HEK293 (cell line): ENCODE measurements at regions not wholly inside any gene's neighbourhood (a gene's known extent, or its start where the extent isn't known, plus 50 kb on each side); places are given as distances from the start of the nearest gene placed in this dataset.

ENCODE experiments used
- CTCF ChIA-PET: fragments of 350-600 bp; formaldehyde crosslinking; extraction: SDS; loops from one replicate; lab custom pipeline; 2021; ENCODE audit warnings: antibody characterized with exemption; lab: Yijun Ruan, JAX
- POLR2A ChIA-PET: fragments of 300-600 bp; formaldehyde crosslinking; extraction: SDS; loops from one replicate; lab custom pipeline; 2020; ENCODE audit warnings: antibody characterized with exemption, inconsistent platforms; lab: Yijun Ruan, JAX
- H3K27ac ChIP-seq: fragments of 200-500 bp; sonication (Bioruptor generic); 2 replicates; pipeline ENCODE4 v1.5.1; 2014; ENCODE audit warnings: low read depth, low read length, control low read depth, inconsistent platforms; ENCODE audit errors: extremely low read depth
- H3K36me3 ChIP-seq, 2 experiments: fragments of 200-500 bp in 1 of 2; sonication (Bioruptor generic) in 1 of 2; 1 replicate in 1 of 2; 2 replicates in 1 of 2; pipeline ENCODE4 v1.5.1; 2014 to 2017; ENCODE audit warnings: inconsistent platforms in 2 of 2, low read length in 2 of 2; ENCODE audit not compliant: control insufficient read depth in 2 of 2, insufficient read depth in 1 of 2
- H3K4me1 ChIP-seq: fragments of 200-500 bp; sonication (Bioruptor generic); 2 replicates; pipeline ENCODE4 v1.5.1; 2014; ENCODE audit warnings: mild to moderate bottlenecking, low read length, inconsistent platforms; ENCODE audit not compliant: control insufficient read depth, insufficient read depth
- H3K4me3 ChIP-seq: 2 replicates; pipeline ENCODE4 v1.5.1; 2011; ENCODE audit warnings: low read depth, mild to moderate bottlenecking, control low read depth, low read length, moderate library complexity
- H3K9me3 ChIP-seq: fragments of 200-500 bp; sonication (Bioruptor generic); 2 replicates; pipeline ENCODE4 v1.5.1; 2014; ENCODE audit warnings: low read depth, low read length, inconsistent platforms; ENCODE audit not compliant: control insufficient read depth, insufficient read depth
- GLIS1 ChIP-seq: fragments of 450-650 bp; formaldehyde crosslinking; IDR thresholded peaks from 2 replicates; pipeline ENCODE4 v1.5.1; 2016; ENCODE audit warnings: missing biosample characterization, missing genetic modification characterization
- KLF1 ChIP-seq: fragments of 450-650 bp; formaldehyde crosslinking; IDR thresholded peaks from 2 replicates; pipeline ENCODE4 v1.5.1; 2016; ENCODE audit warnings: missing biosample characterization, missing genetic modification characterization
- PRDM1 ChIP-seq: fragments of 450-650 bp; formaldehyde crosslinking; IDR thresholded peaks from 2 replicates; pipeline ENCODE4; 2016; ENCODE audit warnings: missing biosample characterization, missing genetic modification characterization
- ZBTB17 ChIP-seq: fragments of 450-650 bp; formaldehyde crosslinking; IDR thresholded peaks from 2 replicates; pipeline ENCODE4 v1.5.1; 2016; ENCODE audit warnings: missing biosample characterization, missing genetic modification characterization
- ZNF19 ChIP-seq: fragments of 450-650 bp; formaldehyde crosslinking; IDR thresholded peaks from 2 replicates; pipeline ENCODE4; 2016; ENCODE audit warnings: missing biosample characterization, missing genetic modification characterization, low read depth
- ZNF23 ChIP-seq: fragments of 450-650 bp; formaldehyde crosslinking; IDR thresholded peaks from 2 replicates; pipeline ENCODE4 v1.5.1; 2016; ENCODE audit warnings: missing biosample characterization, missing genetic modification characterization, borderline replicate concordance
- ZNF416 ChIP-seq: fragments of 450-650 bp; formaldehyde crosslinking; IDR thresholded peaks from 2 replicates; pipeline ENCODE4 v1.5.1; 2016; ENCODE audit warnings: missing biosample characterization, missing genetic modification characterization
- ZNF529 ChIP-seq: fragments of 450-650 bp; formaldehyde crosslinking; IDR thresholded peaks from 2 replicates; pipeline ENCODE4 v1.5.1; 2017; ENCODE audit warnings: missing genetic modification characterization, missing biosample characterization; ENCODE audit not compliant: insufficient replicate concordance
- ZNF530 ChIP-seq: fragments of 450-650 bp; formaldehyde crosslinking; IDR thresholded peaks from 2 replicates; pipeline ENCODE4 v1.5.1; 2016; ENCODE audit warnings: low read depth, missing biosample characterization, missing genetic modification characterization
- ZNF548 ChIP-seq: fragments of 450-650 bp; formaldehyde crosslinking; IDR thresholded peaks from 2 replicates; pipeline ENCODE4 v1.5.1; 2016; ENCODE audit warnings: missing biosample characterization, missing genetic modification characterization
- ZNF777 ChIP-seq: fragments of 450-650 bp; formaldehyde crosslinking; IDR thresholded peaks from 2 replicates; pipeline ENCODE4 v1.5.1; 2017; ENCODE audit warnings: missing biosample characterization, missing genetic modification characterization, borderline replicate concordance
- TF ChIP-seq, protein P1 (sequence below): fragments of 450-650 bp; formaldehyde crosslinking; conservative IDR thresholded peaks from 2 replicates; pipeline ENCODE4 v1.5.1; 2016; ENCODE audit warnings: low read depth, missing biosample characterization, missing genetic modification characterization
- TF ChIP-seq, protein P2 (sequence below): fragments of 450-650 bp; formaldehyde crosslinking; IDR thresholded peaks from 2 replicates; pipeline ENCODE4 v1.5.1; 2016; ENCODE audit warnings: missing biosample characterization, missing genetic modification characterization
- TF ChIP-seq, protein P3 (sequence below): fragments of 450-650 bp; formaldehyde crosslinking; conservative IDR thresholded peaks from 2 replicates; pipeline ENCODE4 v1.5.1; 2016; ENCODE audit warnings: low read depth, missing biosample characterization, missing genetic modification characterization
- TF ChIP-seq, protein P4 (sequence below): fragments of 450-650 bp; formaldehyde crosslinking; IDR thresholded peaks from 2 replicates; pipeline ENCODE4 v1.5.1; 2017; ENCODE audit warnings: missing biosample characterization, missing genetic modification characterization
- TF ChIP-seq, protein P5 (sequence below): fragments of 450-650 bp; formaldehyde crosslinking; IDR thresholded peaks from 2 replicates; pipeline ENCODE4 v1.5.1; 2016; ENCODE audit warnings: missing biosample characterization, missing genetic modification characterization
- TF ChIP-seq, protein P6 (sequence below): fragments of 450-650 bp; formaldehyde crosslinking; IDR thresholded peaks from 2 replicates; pipeline ENCODE4 v1.5.1; 2016; ENCODE audit warnings: missing biosample characterization, missing genetic modification characterization
- TF ChIP-seq, protein P7 (sequence below): fragments of 450-650 bp; formaldehyde crosslinking; IDR thresholded peaks from 2 replicates; pipeline ENCODE4 v1.5.1; 2017; ENCODE audit warnings: missing biosample characterization, missing genetic modification characterization

DNA sequence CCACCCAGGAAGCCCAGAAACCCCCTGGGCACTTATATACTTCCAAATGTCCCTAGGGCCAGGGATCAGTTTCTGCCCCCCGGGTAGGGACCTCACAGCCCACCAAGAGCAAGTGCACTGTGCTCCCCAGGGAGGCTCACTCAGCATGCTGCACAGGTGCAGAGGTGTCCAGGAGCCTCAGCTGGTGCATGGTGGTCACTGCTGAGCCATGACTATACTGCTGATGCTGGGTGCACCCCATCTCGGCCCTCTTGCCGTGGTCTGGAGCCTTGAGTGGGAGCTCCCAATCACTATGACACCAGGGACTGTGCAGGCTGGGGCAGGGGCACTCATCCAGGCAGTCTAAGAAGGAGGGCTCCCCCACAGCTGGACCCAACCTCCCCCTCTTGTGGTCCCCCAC is 617.8 kb upstream of the RAB6C start (continued):
- TF ChIP-seq ZNF530 = no peak
- no peak for TF ChIP-seq ZNF19 (tag by site-specific recombination)
- TF ChIP-seq ZNF777 (tag by site-specific recombination) = no peak
- TF ChIP-seq, protein P1, sequence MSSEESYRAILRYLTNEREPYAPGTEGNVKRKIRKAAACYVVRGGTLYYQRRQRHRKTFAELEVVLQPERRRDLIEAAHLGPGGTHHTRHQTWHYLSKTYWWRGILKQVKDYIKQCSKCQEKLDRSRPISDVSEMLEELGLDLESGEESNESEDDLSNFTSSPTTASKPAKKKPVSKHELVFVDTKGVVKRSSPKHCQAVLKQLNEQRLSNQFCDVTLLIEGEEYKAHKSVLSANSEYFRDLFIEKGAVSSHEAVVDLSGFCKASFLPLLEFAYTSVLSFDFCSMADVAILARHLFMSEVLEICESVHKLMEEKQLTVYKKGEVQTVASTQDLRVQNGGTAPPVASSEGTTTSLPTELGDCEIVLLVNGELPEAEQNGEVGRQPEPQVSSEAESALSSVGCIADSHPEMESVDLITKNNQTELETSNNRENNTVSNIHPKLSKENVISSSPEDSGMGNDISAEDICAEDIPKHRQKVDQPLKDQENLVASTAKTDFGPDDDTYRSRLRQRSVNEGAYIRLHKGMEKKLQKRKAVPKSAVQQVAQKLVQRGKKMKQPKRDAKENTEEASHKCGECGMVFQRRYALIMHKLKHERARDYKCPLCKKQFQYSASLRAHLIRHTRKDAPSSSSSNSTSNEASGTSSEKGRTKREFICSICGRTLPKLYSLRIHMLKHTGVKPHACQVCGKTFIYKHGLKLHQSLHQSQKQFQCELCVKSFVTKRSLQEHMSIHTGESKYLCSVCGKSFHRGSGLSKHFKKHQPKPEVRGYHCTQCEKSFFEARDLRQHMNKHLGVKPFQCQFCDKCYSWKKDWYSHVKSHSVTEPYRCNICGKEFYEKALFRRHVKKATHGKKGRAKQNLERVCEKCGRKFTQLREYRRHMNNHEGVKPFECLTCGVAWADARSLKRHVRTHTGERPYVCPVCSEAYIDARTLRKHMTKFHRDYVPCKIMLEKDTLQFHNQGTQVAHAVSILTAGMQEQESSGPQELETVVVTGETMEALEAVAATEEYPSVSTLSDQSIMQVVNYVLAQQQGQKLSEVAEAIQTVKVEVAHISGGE = no peak
- no peak for TF ChIP-seq ZNF416 (tag by site-specific recombination)
- TF ChIP-seq, protein P2, sequence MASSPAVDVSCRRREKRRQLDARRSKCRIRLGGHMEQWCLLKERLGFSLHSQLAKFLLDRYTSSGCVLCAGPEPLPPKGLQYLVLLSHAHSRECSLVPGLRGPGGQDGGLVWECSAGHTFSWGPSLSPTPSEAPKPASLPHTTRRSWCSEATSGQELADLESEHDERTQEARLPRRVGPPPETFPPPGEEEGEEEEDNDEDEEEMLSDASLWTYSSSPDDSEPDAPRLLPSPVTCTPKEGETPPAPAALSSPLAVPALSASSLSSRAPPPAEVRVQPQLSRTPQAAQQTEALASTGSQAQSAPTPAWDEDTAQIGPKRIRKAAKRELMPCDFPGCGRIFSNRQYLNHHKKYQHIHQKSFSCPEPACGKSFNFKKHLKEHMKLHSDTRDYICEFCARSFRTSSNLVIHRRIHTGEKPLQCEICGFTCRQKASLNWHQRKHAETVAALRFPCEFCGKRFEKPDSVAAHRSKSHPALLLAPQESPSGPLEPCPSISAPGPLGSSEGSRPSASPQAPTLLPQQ (tag by site-specific recombination) = no peak

DNA sequence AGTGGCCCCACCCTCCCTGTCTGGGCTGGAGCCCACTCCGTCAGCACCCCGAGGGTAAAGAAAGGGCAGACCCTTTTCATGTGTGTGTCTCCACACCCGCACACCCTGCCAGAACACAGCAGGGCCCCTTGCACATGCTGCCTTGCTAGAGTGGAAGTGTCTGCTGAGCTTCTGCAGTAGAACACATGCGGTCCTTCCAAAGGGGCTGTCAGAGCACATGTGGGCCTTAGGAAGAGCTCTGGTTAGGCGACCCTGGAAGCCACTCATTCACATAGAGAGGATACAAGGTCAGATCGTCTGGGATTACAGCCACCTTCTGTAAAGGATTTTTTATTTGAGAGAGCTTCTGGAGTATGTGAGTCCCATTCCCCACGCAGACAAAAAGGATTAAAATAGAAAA is 613.2 kb upstream of the RAB6C start:
- no peaks in the 10 kb centered on the region for H3K9me3 ChIP-seq
- ChIA-PET CTCF (interaction anchor here (0.6 kb wide), 1 partner anchor 1138 kb away, joined by 3 read pairs; no protein-coding TSS in a partner anchor), POLR2A (no interaction called here)
- H3K4me1 ChIP-seq = no peaks in the 10 kb centered on the region
- no peaks in the 10 kb centered on the region for H3K36me3 ChIP-seq
- H3K27ac ChIP-seq = no peak overlapping the region
- H3K4me3 ChIP-seq = no peak overlapping the region
- no peak for TF ChIP-seq ZNF548
- TF ChIP-seq, protein P3, sequence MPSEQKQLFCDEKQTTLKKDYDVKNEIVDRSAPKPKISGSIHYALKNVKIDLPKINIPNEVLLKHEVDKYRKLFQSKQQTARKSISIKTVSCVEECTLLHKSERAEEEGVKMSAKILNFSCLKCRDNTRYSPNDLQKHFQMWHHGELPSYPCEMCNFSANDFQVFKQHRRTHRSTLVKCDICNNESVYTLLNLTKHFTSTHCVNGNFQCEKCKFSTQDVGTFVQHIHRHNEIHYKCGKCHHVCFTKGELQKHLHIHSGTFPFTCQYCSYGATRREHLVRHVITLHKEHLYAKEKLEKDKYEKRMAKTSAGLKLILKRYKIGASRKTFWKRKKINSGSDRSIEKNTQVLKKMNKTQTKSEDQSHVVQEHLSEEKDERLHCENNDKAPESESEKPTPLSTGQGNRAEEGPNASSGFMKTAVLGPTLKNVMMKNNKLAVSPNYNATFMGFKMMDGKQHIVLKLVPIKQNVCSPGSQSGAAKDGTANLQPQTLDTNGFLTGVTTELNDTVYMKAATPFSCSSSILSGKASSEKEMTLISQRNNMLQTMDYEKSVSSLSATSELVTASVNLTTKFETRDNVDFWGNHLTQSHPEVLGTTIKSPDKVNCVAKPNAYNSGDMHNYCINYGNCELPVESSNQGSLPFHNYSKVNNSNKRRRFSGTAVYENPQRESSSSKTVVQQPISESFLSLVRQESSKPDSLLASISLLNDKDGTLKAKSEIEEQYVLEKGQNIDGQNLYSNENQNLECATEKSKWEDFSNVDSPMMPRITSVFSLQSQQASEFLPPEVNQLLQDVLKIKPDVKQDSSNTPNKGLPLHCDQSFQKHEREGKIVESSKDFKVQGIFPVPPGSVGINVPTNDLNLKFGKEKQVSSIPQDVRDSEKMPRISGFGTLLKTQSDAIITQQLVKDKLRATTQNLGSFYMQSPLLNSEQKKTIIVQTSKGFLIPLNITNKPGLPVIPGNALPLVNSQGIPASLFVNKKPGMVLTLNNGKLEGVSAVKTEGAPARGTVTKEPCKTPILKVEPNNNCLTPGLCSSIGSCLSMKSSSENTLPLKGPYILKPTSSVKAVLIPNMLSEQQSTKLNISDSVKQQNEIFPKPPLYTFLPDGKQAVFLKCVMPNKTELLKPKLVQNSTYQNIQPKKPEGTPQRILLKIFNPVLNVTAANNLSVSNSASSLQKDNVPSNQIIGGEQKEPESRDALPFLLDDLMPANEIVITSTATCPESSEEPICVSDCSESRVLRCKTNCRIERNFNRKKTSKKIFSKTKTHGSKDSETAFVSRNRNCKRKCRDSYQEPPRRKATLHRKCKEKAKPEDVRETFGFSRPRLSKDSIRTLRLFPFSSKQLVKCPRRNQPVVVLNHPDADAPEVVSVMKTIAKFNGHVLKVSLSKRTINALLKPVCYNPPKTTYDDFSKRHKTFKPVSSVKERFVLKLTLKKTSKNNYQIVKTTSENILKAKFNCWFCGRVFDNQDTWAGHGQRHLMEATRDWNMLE (tag by site-specific recombination) = no peak
- no peak for TF ChIP-seq ZBTB17
- TF ChIP-seq, protein P4, sequence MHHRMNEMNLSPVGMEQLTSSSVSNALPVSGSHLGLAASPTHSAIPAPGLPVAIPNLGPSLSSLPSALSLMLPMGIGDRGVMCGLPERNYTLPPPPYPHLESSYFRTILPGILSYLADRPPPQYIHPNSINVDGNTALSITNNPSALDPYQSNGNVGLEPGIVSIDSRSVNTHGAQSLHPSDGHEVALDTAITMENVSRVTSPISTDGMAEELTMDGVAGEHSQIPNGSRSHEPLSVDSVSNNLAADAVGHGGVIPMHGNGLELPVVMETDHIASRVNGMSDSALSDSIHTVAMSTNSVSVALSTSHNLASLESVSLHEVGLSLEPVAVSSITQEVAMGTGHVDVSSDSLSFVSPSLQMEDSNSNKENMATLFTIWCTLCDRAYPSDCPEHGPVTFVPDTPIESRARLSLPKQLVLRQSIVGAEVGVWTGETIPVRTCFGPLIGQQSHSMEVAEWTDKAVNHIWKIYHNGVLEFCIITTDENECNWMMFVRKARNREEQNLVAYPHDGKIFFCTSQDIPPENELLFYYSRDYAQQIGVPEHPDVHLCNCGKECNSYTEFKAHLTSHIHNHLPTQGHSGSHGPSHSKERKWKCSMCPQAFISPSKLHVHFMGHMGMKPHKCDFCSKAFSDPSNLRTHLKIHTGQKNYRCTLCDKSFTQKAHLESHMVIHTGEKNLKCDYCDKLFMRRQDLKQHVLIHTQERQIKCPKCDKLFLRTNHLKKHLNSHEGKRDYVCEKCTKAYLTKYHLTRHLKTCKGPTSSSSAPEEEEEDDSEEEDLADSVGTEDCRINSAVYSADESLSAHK (tag by site-specific recombination) = no peak
- no peak for TF ChIP-seq ZNF23
- TF ChIP-seq, protein P5, sequence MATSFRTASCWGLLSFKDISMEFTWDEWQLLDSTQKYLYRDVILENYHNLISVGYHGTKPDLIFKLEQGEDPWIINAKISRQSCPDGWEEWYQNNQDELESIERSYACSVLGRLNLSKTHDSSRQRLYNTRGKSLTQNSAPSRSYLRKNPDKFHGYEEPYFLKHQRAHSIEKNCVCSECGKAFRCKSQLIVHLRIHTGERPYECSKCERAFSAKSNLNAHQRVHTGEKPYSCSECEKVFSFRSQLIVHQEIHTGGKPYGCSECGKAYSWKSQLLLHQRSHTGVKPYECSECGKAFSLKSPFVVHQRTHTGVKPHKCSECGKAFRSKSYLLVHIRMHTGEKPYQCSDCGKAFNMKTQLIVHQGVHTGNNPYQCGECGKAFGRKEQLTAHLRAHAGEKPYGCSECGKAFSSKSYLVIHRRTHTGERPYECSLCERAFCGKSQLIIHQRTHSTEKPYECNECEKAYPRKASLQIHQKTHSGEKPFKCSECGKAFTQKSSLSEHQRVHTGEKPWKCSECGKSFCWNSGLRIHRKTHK (tag by site-specific recombination) = no peak
- TF ChIP-seq ZNF529 (tag by site-specific recombination) = no peak
- no peak for TF ChIP-seq GLIS1 (tag by site-specific recombination)
- TF ChIP-seq, protein P6, sequence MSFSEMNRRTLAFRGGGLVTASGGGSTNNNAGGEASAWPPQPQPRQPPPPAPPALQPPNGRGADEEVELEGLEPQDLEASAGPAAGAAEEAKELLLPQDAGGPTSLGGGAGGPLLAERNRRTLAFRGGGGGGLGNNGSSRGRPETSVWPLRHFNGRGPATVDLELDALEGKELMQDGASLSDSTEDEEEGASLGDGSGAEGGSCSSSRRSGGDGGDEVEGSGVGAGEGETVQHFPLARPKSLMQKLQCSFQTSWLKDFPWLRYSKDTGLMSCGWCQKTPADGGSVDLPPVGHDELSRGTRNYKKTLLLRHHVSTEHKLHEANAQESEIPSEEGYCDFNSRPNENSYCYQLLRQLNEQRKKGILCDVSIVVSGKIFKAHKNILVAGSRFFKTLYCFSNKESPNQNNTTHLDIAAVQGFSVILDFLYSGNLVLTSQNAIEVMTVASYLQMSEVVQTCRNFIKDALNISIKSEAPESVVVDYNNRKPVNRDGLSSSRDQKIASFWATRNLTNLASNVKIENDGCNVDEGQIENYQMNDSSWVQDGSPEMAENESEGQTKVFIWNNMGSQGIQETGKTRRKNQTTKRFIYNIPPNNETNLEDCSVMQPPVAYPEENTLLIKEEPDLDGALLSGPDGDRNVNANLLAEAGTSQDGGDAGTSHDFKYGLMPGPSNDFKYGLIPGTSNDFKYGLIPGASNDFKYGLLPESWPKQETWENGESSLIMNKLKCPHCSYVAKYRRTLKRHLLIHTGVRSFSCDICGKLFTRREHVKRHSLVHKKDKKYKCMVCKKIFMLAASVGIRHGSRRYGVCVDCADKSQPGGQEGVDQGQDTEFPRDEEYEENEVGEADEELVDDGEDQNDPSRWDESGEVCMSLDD (tag by site-specific recombination) = no peak
- TF ChIP-seq PRDM1 (tag by site-specific recombination) = no peak
- TF ChIP-seq, protein P7, sequence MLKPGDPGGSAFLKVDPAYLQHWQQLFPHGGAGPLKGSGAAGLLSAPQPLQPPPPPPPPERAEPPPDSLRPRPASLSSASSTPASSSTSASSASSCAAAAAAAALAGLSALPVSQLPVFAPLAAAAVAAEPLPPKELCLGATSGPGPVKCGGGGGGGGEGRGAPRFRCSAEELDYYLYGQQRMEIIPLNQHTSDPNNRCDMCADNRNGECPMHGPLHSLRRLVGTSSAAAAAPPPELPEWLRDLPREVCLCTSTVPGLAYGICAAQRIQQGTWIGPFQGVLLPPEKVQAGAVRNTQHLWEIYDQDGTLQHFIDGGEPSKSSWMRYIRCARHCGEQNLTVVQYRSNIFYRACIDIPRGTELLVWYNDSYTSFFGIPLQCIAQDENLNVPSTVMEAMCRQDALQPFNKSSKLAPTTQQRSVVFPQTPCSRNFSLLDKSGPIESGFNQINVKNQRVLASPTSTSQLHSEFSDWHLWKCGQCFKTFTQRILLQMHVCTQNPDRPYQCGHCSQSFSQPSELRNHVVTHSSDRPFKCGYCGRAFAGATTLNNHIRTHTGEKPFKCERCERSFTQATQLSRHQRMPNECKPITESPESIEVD (tag by site-specific recombination) = no peak
- TF ChIP-seq KLF1 (tag by site-specific recombination) = no peak
